ENCODE measurements at regions not wholly inside any gene's neighbourhood (a gene's known extent, or its start where the extent isn't known, plus 50 kb on each side); places are given as distances from the start of the nearest gene placed in this dataset.

DNA sequence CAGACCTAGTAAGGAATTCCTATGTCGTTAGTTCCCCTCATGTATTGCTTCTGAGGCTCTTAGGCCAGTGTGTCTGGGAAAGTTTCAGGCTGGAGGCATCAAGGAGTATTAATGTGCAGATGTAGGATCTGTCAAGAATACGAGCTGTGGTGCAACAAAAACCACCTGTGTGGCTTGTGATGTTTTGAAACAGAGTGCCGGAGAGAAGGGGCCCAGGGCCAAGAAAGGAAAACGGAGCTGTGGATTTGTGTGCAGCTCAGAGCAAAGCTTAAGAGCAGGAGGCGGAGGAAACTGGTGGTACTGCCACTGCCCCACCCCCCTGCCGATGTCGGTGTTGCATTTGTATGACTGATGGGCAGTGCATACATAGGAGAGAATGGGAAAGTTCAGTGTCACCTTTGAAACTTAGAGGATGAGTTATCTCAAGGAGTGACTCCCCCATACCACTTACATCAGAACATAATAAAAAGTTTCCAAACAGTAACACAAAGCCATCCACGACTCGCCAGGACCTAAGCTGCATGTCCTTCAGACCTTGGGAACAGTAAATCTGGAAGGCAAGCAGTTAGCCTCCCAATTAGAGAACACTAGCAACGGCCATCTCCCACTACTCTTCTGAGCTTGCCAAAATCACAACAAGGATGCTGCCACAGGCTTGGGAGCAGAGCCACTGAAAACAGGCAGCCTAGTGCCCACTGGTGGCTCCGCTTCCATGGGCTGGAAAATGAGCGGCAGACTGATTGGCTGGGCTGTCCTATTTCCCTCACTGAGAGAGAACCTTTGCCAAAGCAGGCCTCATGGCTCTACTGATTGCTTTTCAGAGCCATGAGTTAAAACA, 152.7 kb upstream of the NT5C1B start:
- TF ChIP-seq, protein P1, sequence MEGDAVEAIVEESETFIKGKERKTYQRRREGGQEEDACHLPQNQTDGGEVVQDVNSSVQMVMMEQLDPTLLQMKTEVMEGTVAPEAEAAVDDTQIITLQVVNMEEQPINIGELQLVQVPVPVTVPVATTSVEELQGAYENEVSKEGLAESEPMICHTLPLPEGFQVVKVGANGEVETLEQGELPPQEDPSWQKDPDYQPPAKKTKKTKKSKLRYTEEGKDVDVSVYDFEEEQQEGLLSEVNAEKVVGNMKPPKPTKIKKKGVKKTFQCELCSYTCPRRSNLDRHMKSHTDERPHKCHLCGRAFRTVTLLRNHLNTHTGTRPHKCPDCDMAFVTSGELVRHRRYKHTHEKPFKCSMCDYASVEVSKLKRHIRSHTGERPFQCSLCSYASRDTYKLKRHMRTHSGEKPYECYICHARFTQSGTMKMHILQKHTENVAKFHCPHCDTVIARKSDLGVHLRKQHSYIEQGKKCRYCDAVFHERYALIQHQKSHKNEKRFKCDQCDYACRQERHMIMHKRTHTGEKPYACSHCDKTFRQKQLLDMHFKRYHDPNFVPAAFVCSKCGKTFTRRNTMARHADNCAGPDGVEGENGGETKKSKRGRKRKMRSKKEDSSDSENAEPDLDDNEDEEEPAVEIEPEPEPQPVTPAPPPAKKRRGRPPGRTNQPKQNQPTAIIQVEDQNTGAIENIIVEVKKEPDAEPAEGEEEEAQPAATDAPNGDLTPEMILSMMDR (IDR thresholded peaks at IDR 0.05; ENCODE audit: insufficient read depth, low read depth, low read length, missing control alignments), result no peak
- no peak for DNase-seq (ENCODE audit: low read depth)

DNA sequence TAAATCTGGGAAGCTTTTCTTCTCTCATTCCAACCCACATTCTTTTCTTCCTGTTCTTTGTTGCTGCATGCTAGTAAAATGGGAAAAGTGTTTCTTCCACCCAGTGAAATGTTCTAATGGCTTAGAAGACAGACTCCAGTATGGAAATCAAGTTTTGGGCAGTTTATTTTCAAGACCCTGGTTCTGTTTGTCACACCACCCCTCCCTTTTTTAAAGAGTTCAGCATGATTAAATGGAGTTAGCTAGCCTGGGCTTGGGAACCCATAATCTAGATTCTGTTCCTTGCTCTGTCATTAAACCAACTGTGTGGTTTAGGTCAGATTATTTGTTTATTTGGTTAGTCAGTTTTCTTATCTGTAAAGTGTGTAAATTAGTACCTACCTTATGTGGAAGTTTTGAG, 151.8 kb upstream of the NT5C1B start:
- no peak overlapping the region for H3K4me3 ChIP-seq (ENCODE audit: low read length)
- DNase-seq (ENCODE audit: low read depth), result no peak
- TF ChIP-seq, protein P1 (IDR thresholded peaks at IDR 0.05; ENCODE audit: insufficient read depth, low read depth, low read length, missing control alignments), result no peak

More for the DNA sequence above, 152.7 kb upstream of the NT5C1B start:
- no peak overlapping the region for H3K4me3 ChIP-seq (ENCODE audit: low read length)

DNA sequence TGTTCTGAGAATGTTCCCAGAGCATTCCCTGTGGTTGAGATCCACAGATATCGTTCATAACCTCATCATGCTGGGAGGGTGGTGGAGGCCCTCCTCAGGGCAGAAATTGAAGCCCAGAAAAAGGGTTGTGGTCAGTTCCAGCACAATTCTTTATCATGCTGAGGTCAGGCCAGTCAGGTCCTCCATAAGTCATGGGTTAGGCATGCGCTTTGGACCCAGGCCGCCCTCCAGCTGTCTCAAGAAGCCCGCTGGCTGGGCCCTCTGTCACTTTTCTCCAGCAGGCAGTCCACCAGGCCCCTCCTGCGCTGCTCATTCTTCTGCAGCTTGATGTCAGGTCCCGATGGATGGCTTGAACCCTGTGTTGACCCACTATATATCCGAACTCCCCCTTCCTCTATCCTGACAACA, 151.1 kb upstream of the NT5C1B start:
- no peak overlapping the region for H3K4me3 ChIP-seq (ENCODE audit: low read length)
- DNase-seq (ENCODE audit: low read depth), result no peak
- TF ChIP-seq, protein P1 (IDR thresholded peaks at IDR 0.05; ENCODE audit: insufficient read depth, low read depth, low read length, missing control alignments), result no peak

DNA sequence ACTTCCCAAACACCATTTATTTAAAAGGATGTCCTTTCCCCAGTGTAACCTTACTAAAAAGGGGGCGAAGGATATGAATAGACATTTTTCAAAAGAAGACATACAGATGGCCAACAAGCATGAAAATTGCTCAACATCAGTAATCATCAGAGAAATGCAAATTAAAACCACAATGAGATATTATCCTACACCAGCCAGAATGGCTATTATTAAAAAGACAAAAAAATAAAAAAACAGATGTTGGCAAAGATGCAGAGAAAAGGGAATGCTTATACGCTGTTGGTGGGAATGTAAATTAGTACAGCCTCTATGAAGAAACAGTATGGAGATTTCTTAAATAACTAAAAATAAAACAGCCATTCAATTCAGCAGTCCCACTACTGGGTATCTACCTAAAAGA, 142.3 kb upstream of the NT5C1B start:
- no peak overlapping the region for H3K4me3 ChIP-seq (ENCODE audit: low read length)
- TF ChIP-seq, protein P1 (IDR thresholded peaks at IDR 0.05; ENCODE audit: insufficient read depth, low read depth, low read length, missing control alignments), result no peak
- no peak for DNase-seq (ENCODE audit: low read depth)

DNA sequence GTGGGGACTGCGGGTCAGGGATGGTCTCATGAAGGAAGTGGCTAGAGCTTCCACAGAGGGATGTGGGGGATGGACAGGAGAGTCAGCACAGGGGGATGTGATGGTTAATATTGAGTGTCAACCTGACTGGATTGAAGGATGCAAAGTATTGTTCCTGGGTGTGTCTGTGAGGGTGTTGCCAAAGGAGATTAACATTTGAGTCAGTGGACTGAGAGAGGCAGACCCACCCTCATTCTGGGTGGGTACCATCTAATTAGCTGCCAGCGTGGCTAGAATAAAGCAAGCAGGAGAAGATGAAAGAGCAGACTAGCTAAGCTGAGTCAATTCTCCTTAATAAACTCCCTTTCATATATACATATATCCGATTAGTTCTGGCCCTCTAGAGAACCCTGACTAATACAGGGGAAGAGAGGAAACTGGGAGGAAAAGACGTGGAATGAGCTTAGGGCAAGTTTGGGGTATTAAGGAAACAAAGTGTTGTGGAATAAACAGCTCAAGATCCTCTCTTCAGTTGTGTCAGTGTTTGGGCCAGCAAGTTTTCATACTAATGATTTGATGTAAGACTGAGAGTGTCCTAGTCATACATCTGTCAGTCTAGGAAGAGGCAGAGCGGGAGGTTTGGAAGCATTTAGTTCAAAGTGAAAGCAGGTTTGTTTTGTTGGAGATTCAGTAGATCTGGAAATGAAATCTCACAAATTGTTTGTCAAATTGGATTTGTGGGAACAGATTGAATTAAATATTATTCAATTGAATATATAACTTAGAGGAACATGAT, 135.2 kb upstream of the NT5C1B start:
- H3K4me3 ChIP-seq (ENCODE audit: low read length), result no peak overlapping the region
- TF ChIP-seq, protein P1 (IDR thresholded peaks at IDR 0.05; ENCODE audit: insufficient read depth, low read depth, low read length, missing control alignments), result no peak
- no peak for DNase-seq (ENCODE audit: low read depth)

DNA sequence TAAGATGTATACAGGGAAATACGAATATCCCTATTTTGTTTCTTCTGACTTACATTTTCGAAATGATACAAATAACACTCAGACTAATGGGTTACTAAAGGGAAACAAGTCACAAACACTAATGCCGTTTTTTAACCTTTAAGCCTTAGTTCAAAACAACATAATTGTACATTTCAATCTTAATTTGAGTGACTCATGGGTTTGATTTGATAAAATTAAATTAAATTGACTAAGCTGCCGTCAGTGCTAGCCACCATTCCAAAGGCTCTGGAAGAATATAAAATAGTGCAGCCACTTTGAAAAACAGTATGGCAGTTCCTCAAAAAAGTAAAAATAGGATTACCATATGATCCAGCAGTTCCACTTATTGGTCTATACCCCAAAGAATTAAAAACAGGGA, 133.8 kb upstream of the NT5C1B start:
- H3K4me3 ChIP-seq (ENCODE audit: low read length), result no peak overlapping the region
- DNase-seq (ENCODE audit: low read depth), result no peak
- TF ChIP-seq, protein P1 (IDR thresholded peaks at IDR 0.05; ENCODE audit: insufficient read depth, low read depth, low read length, missing control alignments), result no peak
